ENCODE measurements at regions not wholly inside any gene's neighbourhood (a gene's known extent, or its start where the extent isn't known, plus 50 kb on each side); places are given as distances from the start of the nearest gene placed in this dataset.
A peak's percentile ranks its signal among the peaks of the same experiment; 100 is the strongest.

DNA sequence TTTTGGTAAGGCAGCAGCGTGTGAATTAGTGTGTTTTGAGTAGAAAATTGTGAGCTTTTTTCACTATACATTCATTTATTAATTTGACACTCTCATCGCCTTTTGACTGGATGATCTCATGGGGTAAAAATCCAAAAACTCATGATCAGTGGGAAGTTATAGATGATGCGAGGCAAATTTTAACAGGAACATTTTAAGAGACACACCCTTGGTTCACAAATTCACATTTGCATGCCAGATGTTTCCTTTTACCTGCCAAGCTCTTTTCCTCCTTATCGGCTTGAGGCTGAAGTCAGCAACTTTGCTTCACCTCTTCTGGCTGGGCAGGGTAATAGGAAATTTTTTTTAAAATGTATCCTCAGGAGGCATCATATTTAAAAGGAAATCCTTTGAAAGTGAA lies 318.0 kb upstream of the HS3ST1 start:
- in situ Hi-C loops (cut with MboI; ENCODE audit: low sequenced_read_pairs): no loop called here

More for the DNA sequence above, 318.0 kb upstream of the HS3ST1 start:
- Histone ChIP-seq H3K4ac (ENCODE audit: low read depth, low read length) (no peak overlapping the region), H3K23ac (ENCODE audit: low read depth, low read length) (no peak overlapping the region), H3K36me3 (ENCODE audit: control insufficient read depth, insufficient read depth, low read length) (no peaks in the 10 kb centered on the region), H3K27ac (ENCODE audit: insufficient read depth, low read length) (no peak overlapping the region), H3K27me3 (ENCODE audit: control insufficient read depth, insufficient read depth, low read length) (no peaks in the 10 kb centered on the region), H3K9ac (ENCODE audit: low read depth, low read length) (no peak overlapping the region), H3K14ac (replicated peaks; ENCODE audit: low read depth, low read length) (no peak overlapping the region), H3K4me2 (ENCODE audit: low read depth, low read length) (no peak overlapping the region), H2AK5ac (ENCODE audit: low read depth, low read length) (peak overlapping the region; percentile 48; the same call in 1 of the 2 replicates), H4K91ac (ENCODE audit: insufficient read depth, low read depth, low read length) (no peak overlapping the region), H4K8ac (ENCODE audit: low read depth in 2 of 2, low read length in 2 of 2) (no peak overlapping the region), H2BK15ac (ENCODE audit: low read depth, low read length) (no peak overlapping the region), H4K5ac (ENCODE audit: low read depth, low read length) (no peak overlapping the region), H3K56ac (ENCODE audit: extremely low read depth, insufficient read depth, low read length) (no peak overlapping the region), H2AFZ (replicated peaks; ENCODE audit: low read length, poor library complexity) (no peak overlapping the region), H4K20me1 (ENCODE audit: insufficient read depth, low read length) (no peaks in the 10 kb centered on the region), H2AK9ac (replicated peaks; ENCODE audit: low read depth, low read length, poor library complexity) (no peak overlapping the region), H2BK120ac (ENCODE audit: low read depth, low read length) (no peak overlapping the region), H3K4me3 (ENCODE audit: insufficient read depth, low read depth, low read length) (no peak overlapping the region), H3K18ac (ENCODE audit: low read depth, low read length) (no peak overlapping the region), H3K9me1 (ENCODE audit: insufficient read depth, low read length) (no peaks in the 10 kb centered on the region), H2BK5ac (ENCODE audit: low read depth, low read length, poor library complexity, severe bottlenecking) (no peak overlapping the region), H3K9me3 (ENCODE audit: control insufficient read depth, insufficient read depth, low read length) (no peaks in the 10 kb centered on the region), H3K4me1 (ENCODE audit: control insufficient read depth, insufficient read depth, low read length) (no peaks in the 10 kb centered on the region; the same call in 1 of the 2 replicates), H2BK20ac (ENCODE audit: low read depth, low read length) (no peak overlapping the region), H3K79me1 (ENCODE audit: low read depth in 1 of 2, low read length in 2 of 2) (no peaks in the 10 kb centered on the region)
- intact Hi-C loops (cut with micrococcal nuclease) (no loop called here), dilution Hi-C loops (cut with HindIII; ENCODE audit: low sequenced_read_pairs, unreplicated experiment) (no loop called here)
- TF ChIP-seq RFX5 (IDR thresholded peaks at IDR 0.05; ENCODE audit: low read depth, low read length): no peak
- TF ChIP-seq, protein P1, sequence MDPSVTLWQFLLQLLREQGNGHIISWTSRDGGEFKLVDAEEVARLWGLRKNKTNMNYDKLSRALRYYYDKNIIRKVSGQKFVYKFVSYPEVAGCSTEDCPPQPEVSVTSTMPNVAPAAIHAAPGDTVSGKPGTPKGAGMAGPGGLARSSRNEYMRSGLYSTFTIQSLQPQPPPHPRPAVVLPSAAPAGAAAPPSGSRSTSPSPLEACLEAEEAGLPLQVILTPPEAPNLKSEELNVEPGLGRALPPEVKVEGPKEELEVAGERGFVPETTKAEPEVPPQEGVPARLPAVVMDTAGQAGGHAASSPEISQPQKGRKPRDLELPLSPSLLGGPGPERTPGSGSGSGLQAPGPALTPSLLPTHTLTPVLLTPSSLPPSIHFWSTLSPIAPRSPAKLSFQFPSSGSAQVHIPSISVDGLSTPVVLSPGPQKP (IDR thresholded peaks at IDR 0.05; ENCODE audit: borderline replicate concordance, low read depth, low read length): no peak
- no peak for TF ChIP-seq NFE2L2 (IDR thresholded peaks at IDR 0.05; ENCODE audit: low read depth, low read length)
- TF ChIP-seq, protein P2, sequence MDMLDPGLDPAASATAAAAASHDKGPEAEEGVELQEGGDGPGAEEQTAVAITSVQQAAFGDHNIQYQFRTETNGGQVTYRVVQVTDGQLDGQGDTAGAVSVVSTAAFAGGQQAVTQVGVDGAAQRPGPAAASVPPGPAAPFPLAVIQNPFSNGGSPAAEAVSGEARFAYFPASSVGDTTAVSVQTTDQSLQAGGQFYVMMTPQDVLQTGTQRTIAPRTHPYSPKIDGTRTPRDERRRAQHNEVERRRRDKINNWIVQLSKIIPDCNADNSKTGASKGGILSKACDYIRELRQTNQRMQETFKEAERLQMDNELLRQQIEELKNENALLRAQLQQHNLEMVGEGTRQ (IDR thresholded peaks at IDR 0.05; ENCODE audit: low read depth, low read length): no peak
- TF ChIP-seq FOS (IDR thresholded peaks at IDR 0.05; ENCODE audit: low read depth, low read length): no peak
- TF ChIP-seq MAZ (IDR thresholded peaks at IDR 0.05; ENCODE audit: borderline replicate concordance, low read depth, low read length): no peak
- TF ChIP-seq BHLHE40 (IDR thresholded peaks at IDR 0.05; ENCODE audit: low read depth, low read length): no peak
- no peak for TF ChIP-seq CHD1 (IDR thresholded peaks at IDR 0.05; ENCODE audit: low read depth, low read length)
- no peak for DNase-seq
- POLR2A ChIA-PET (ENCODE audit: unreplicated experiment): no interaction called here
- no CpG with 5 or more reads among the region's 4 CpGs for WGBS, 2 experiments (ENCODE audit: extremely low coverage in 2 of 2, insufficient read length in 1 of 2)
- CTCF ChIA-PET: no interaction called here
- no peak for ATAC-seq (ENCODE audit: low read depth)
- BruUV-seq (replicated peaks): no TSS peak
